ENCODE measurements at regions not wholly inside any gene's neighbourhood (a gene's known extent, or its start where the extent isn't known, plus 50 kb on each side); places are given as distances from the start of the nearest gene placed in this dataset.

DNA sequence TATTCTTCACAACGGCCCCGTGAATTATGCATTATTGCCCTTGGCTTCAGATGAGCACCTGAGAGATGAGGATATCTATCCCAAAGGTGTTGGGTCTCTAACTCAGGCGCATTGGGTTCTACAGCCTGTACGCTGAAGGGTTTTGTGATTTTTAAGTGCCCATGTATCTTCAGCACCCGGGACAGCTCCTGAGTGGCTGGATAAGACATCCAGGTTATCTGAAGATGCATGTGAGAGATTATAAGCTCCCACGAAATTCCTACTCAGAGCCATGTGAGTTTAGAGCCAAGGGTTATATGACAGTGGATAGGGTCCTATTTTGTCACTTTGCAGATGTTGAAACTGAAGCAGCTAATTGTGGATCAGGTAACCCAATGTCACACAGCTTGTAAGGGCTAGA lies 612.3 kb upstream of the EEF2KMT start:
- Histone ChIP-seq H3K4me1 (no peaks in the 10 kb centered on the region), H3K4me3 (no peak overlapping the region), H3K36me3 (no peaks in the 10 kb centered on the region), H3K9me3 (no peaks in the 10 kb centered on the region), H3K27me3 (no peaks in the 10 kb centered on the region), H3K27ac (no peak overlapping the region)
- no peak for FAIRE-seq
- WGBS, 2 donors = 47 to 53% methylated on average over 6 of the region's 6 CpGs
- ATAC-seq = no peak
- intact Hi-C loops (cut with DNase I) = no loop called here
- no peak for DNase-seq
- TF ChIP-seq, protein P1, sequence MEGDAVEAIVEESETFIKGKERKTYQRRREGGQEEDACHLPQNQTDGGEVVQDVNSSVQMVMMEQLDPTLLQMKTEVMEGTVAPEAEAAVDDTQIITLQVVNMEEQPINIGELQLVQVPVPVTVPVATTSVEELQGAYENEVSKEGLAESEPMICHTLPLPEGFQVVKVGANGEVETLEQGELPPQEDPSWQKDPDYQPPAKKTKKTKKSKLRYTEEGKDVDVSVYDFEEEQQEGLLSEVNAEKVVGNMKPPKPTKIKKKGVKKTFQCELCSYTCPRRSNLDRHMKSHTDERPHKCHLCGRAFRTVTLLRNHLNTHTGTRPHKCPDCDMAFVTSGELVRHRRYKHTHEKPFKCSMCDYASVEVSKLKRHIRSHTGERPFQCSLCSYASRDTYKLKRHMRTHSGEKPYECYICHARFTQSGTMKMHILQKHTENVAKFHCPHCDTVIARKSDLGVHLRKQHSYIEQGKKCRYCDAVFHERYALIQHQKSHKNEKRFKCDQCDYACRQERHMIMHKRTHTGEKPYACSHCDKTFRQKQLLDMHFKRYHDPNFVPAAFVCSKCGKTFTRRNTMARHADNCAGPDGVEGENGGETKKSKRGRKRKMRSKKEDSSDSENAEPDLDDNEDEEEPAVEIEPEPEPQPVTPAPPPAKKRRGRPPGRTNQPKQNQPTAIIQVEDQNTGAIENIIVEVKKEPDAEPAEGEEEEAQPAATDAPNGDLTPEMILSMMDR (IDR thresholded peaks at IDR 0.05) = no peak

DNA sequence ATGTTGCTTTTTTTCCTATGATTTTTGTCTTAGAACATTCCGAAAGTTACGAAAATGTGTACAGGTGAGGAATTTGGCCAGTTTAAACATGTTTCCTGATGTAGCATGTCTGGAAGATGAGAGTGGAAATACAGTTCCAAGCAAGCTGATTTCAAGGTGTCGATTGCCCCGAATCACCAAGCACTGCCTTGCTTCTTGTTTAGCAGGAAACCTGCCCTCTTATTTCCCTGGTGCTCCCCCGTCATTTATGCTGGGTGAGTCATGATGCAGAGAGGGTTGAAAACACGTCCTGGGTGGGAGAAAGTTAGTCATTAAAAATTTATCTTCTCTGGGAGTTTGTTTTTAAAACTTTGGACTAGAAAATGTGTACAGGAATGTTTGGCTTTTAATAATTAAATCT lies 608.6 kb upstream of the EEF2KMT start:
- no peak overlapping the region for H3K4me3 ChIP-seq
- H3K4me1 ChIP-seq = no peaks in the 10 kb centered on the region
- WGBS, 2 donors = 47 to 60% methylated on average over 6 of the region's 6 CpGs
- DNase-seq (no peak), FAIRE-seq (no peak), ATAC-seq (no peak)
- no peaks in the 10 kb centered on the region for H3K27me3 ChIP-seq
- no peaks in the 10 kb centered on the region for H3K36me3 ChIP-seq
- intact Hi-C loops (cut with DNase I) = no loop called here
- TF ChIP-seq, protein P1 (IDR thresholded peaks at IDR 0.05) = no peak
- H3K27ac ChIP-seq = no peak overlapping the region
- no peaks in the 10 kb centered on the region for H3K9me3 ChIP-seq

DNA sequence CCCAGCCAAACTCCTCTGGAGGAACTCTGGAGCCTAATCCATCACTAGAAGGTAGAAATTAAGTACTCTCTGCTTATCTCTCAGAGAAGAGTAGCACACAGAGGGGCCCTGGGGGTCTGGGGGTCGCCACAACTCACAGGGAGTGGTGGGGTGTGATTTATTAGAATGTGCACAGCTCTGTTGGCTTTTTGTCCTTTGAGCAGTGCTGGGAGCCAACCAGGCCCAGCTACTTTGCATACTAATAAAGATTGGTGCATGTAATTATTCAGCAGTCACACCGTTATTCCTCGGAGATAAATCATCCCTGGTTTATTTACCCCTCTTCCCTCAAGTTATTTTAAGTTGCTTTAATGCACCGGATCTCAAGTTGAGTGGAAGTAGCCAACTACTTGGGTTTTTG lies 606.7 kb upstream of the EEF2KMT start:
- Histone ChIP-seq H3K36me3 (no peaks in the 10 kb centered on the region), H3K27me3 (no peaks in the 10 kb centered on the region), H3K27ac (no peak overlapping the region), H3K9me3 (no peaks in the 10 kb centered on the region), H3K4me1 (no peaks in the 10 kb centered on the region), H3K4me3 (no peak overlapping the region)
- ATAC-seq (no peak), DNase-seq (no peak), FAIRE-seq (no peak)
- 39 to 41% methylated on average over 4 of the region's 4 CpGs for WGBS, 2 donors
- TF ChIP-seq, protein P1 (IDR thresholded peaks at IDR 0.05) = no peak
- intact Hi-C loops (cut with DNase I) = no loop called here

DNA sequence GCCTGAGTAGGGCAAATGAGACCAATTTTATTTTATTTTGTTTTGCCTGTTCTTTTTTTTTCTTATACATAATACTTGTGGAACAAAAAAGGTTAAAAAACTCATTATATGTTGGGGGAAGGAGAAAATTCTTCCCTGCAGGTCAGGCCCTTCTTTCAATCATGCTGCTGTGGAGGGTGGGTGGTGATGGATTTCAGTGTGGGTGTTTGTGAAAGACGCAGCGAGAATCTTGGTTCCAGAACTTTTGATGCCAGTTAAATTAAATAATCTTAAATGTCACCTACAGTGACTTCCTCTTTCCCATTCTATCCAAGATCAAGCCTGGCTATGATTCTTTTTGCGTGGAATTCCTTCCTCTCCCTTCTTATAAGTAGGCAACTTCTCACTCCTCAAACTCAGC lies 595.8 kb upstream of the EEF2KMT start:
- no peak overlapping the region for H3K27ac ChIP-seq
- WGBS, 2 donors = 59 to 73% methylated on average over 3 of the region's 3 CpGs
- FAIRE-seq = no peak
- DNase-seq = no peak
- intact Hi-C loops (cut with DNase I) = no loop called here
- H3K27me3 ChIP-seq = no peaks in the 10 kb centered on the region
- H3K4me3 ChIP-seq = no peak overlapping the region
- TF ChIP-seq, protein P1 (IDR thresholded peaks at IDR 0.05) = no peak
- no peaks in the 10 kb centered on the region for H3K36me3 ChIP-seq
- H3K4me1 ChIP-seq = no peaks in the 10 kb centered on the region
- no peak for ATAC-seq
- H3K9me3 ChIP-seq = no peaks in the 10 kb centered on the region

DNA sequence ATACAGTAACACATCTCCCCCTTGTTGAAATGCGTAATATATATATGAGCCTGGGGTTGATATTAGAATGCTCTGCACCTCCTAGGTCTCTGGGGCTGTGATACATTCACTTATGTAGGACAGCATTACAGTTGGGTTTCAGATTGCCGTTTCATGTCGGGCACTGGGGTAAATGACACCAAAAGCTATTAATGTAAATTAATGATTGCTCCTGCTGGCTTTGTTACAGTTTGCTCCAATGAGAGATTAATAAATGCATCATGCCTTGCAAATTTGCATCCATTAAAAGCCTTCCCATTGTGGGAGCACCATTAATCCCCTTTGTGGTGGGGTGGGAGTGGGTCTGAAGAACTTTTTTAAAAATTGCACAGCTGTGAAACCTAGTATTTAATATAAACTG lies 584.4 kb upstream of the EEF2KMT start:
- Histone ChIP-seq H3K27me3 (no peaks in the 10 kb centered on the region), H3K36me3 (no peaks in the 10 kb centered on the region), H3K4me1 (no peaks in the 10 kb centered on the region), H3K9me3 (no peaks in the 10 kb centered on the region), H3K4me3 (no peak overlapping the region), H3K27ac (no peak overlapping the region)
- ATAC-seq = no peak
- intact Hi-C loops (cut with DNase I) = no loop called here
- FAIRE-seq = no peak
- DNase-seq = no peak
- TF ChIP-seq, protein P1 (IDR thresholded peaks at IDR 0.05) = no peak
- 75 to 83% methylated on average over 3 of the region's 3 CpGs for WGBS, 2 donors
